SK-N-SH treated with all-trans-retinoic acid at 6 μM for 48 hours (cell line): ENCODE measurements at regions not wholly inside any gene's neighbourhood (a gene's known extent, or its start where the extent isn't known, plus 50 kb on each side); places are given as distances from the start of the nearest gene placed in this dataset.

Source experiments
- ARNTL ChIP-seq: fragments of 450-650 bp; formaldehyde crosslinking; IDR thresholded peaks from 2 replicates; pipeline ENCODE4 v1.5.0; 2020; ENCODE audit warnings: low read depth, mild to moderate bottlenecking, moderate library complexity, borderline replicate concordance
- CSRNP3 ChIP-seq: fragments of 250-450 bp; sonication (Bioruptor Pico); IDR thresholded peaks from 2 replicates; pipeline ENCODE4 v1.5.1; 2021; ENCODE audit warnings: mild to moderate bottlenecking, moderate library complexity
- OSR1 ChIP-seq: fragments of 250-450 bp; sonication (Bioruptor Pico); IDR thresholded peaks from 2 replicates; pipeline ENCODE4 v1.8.0; 2022; ENCODE audit warnings: moderate library complexity, mild to moderate bottlenecking, inconsistent platforms
- ZFP3 ChIP-seq: fragments of 250-450 bp; sonication (Bioruptor Pico); IDR thresholded peaks from 2 replicates; pipeline ENCODE4 v1.5.0; 2020; ENCODE audit warnings: mild to moderate bottlenecking, moderate library complexity

- TF ChIP-seq ZFP3 (CRISPR knock-in tag) (no peak), ARNTL (CRISPR knock-in tag) (no peak), CSRNP3 (no peak), OSR1 (CRISPR knock-in tag) (no peak)
Observed at GRCh38 chr6:95417856-95418255, 159.5 kb upstream of the MANEA start.
